ENCODE measurements at regions not wholly inside any gene's neighbourhood (a gene's known extent, or its start where the extent isn't known, plus 50 kb on each side); places are given as distances from the start of the nearest gene placed in this dataset.
"Not testable (repeated sequence)": the region's sequence is repeated elsewhere in the genome, so short reads cannot be mapped to it uniquely, and the experiment has no call there.

DNA sequence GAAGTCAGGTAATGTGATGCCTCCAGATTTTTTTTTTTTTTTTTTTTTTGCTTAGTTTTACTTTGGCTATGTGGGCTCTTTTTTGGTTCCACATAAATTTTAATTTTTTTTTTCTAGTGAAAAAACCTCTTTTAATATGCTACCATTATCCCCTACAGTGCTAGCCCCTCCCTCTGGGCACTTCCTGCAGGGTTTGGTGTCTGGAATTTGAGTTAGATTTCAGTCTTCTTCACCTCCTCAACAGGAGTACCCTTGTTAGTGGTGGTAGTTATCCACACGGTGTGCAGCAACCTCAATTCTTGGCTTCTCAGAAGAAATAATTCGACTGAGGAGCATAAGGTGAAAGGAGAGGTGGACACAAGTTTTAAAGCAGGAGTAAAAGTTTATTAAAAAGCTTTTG, 128.8 kb upstream of the SYNCRIP start:
- TF ChIP-seq, protein P1, sequence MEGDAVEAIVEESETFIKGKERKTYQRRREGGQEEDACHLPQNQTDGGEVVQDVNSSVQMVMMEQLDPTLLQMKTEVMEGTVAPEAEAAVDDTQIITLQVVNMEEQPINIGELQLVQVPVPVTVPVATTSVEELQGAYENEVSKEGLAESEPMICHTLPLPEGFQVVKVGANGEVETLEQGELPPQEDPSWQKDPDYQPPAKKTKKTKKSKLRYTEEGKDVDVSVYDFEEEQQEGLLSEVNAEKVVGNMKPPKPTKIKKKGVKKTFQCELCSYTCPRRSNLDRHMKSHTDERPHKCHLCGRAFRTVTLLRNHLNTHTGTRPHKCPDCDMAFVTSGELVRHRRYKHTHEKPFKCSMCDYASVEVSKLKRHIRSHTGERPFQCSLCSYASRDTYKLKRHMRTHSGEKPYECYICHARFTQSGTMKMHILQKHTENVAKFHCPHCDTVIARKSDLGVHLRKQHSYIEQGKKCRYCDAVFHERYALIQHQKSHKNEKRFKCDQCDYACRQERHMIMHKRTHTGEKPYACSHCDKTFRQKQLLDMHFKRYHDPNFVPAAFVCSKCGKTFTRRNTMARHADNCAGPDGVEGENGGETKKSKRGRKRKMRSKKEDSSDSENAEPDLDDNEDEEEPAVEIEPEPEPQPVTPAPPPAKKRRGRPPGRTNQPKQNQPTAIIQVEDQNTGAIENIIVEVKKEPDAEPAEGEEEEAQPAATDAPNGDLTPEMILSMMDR (IDR thresholded peaks at IDR 0.05): no peak
- Mint-ChIP-seq H3K36me3 (ENCODE audit: low read depth) (no peaks in the 10 kb centered on the region), H3K27me3 (ENCODE audit: low read depth, poor library complexity) (no peaks in the 10 kb centered on the region)

DNA sequence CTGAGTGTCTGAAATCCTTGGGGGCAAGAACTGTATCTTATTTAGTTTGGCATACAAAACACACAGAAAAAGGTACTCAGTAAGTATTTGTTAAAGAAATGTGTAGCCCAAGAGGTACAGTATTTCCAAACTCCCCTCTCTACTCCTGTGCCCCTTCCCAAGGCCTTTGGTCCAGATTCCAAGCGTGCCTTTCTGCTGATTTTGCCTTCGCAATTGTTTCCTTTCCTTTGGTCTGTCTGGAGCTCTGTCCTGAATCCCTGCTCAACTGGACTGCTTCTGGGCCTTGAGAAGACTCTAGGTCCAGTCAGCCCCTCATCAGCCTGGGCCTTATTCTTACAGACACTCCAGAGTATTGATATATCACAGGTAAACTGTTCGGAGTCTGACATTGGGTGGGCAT, 122.2 kb upstream of the SYNCRIP start:
- no peaks in the 10 kb centered on the region for H3K4me1 Mint-ChIP-seq
- no peak overlapping the region for H3K4me3 Mint-ChIP-seq
- peaks cover 15% of the 10 kb centered on the region for H3K9me3 Mint-ChIP-seq
- H3K36me3 Mint-ChIP-seq (ENCODE audit: low read depth): peaks cover 5% of the 10 kb centered on the region
- H3K27me3 Mint-ChIP-seq (ENCODE audit: low read depth, poor library complexity): no peaks in the 10 kb centered on the region
- TF ChIP-seq, protein P1 (IDR thresholded peaks at IDR 0.05): no peak
- DNase-seq: no peak
- H3K27ac Mint-ChIP-seq: no peak overlapping the region

More for the DNA sequence above, 128.8 kb upstream of the SYNCRIP start:
- Mint-ChIP-seq H3K4me1 (no peaks in the 10 kb centered on the region), H3K9me3 (peaks cover 4% of the 10 kb centered on the region), H3K27ac (no peak overlapping the region), H3K4me3 (no peak overlapping the region)
- DNase-seq: no peak

DNA sequence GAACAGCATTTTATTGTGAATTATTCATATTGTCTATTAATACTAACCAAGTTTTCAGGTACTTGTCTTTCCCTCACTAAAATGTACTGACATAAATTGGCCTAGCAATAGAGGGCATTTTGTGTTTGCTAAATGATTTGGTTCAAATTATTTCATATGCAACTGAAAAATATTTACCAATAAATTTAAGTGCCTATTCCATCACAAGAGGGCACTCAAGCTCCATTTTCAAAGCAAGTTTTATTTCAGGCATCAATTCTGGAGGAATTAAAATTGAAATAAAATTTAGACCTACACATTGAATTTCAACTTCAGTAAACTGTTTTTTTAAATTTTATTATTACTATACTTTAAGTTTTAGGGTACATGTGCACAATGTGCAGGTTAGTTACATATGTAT, 114.3 kb upstream of the SYNCRIP start:
- Mint-ChIP-seq H3K27me3 (ENCODE audit: low read depth, poor library complexity) (no peaks in the 10 kb centered on the region), H3K4me3 (no peak overlapping the region), H3K27ac (no peak overlapping the region), H3K36me3 (ENCODE audit: low read depth) (peaks cover 9% of the 10 kb centered on the region), H3K4me1 (no peaks in the 10 kb centered on the region), H3K9me3 (peaks cover 13% of the 10 kb centered on the region)
- TF ChIP-seq, protein P1 (IDR thresholded peaks at IDR 0.05): peak; percentile 14
- DNase-seq: no peak

DNA sequence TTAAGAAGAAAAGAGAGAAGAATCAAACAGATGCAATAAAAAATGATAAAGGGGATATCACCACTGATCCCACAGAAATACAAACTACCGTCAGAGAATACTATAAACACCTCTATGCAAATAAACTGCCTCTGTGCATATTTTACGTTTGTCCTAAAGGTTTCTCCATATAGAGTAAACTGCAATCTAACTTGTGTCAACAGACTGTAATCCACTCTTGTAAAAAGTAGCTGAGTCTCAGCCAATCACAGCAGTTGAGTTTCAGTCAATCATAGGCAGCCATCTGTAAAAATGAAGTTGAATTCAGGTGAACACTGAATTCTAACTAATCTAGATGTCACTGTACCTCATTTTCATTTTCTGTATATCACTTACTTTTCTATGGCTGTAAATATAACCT, 112.2 kb upstream of the SYNCRIP start:
- TF ChIP-seq, protein P1 (IDR thresholded peaks at IDR 0.05): no peak
- no peak overlapping the region for H3K4me3 Mint-ChIP-seq
- no peaks in the 10 kb centered on the region for H3K4me1 Mint-ChIP-seq
- H3K9me3 Mint-ChIP-seq: no peaks in the 10 kb centered on the region
- DNase-seq: no peak
- no peak overlapping the region for H3K27ac Mint-ChIP-seq
- H3K36me3 Mint-ChIP-seq (ENCODE audit: low read depth): peaks cover 10% of the 10 kb centered on the region
- no peaks in the 10 kb centered on the region for H3K27me3 Mint-ChIP-seq (ENCODE audit: low read depth, poor library complexity)

DNA sequence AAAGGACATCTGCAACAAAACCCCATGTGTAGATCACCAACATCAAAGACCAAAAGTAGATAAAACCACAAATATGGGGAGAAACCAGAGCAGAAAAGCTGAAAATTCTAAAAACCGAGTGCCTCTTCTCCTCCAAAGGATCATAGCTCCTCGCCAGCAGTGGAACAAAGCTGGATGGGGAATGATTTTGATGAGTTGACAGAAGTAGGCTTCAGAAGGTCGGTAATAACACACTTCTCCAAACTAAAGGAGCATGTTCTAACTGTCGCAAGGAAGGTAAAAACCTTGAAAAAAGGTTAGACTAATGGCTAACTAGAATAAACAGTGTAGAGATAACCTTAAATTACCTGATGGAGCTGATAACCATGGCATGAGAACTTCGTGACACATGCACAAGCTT, 109.9 kb upstream of the SYNCRIP start:
- Mint-ChIP-seq H3K9me3 (no peaks in the 10 kb centered on the region), H3K4me3 (no peak overlapping the region), H3K4me1 (no peaks in the 10 kb centered on the region), H3K36me3 (ENCODE audit: low read depth) (peaks cover 10% of the 10 kb centered on the region), H3K27me3 (ENCODE audit: low read depth, poor library complexity) (no peaks in the 10 kb centered on the region), H3K27ac (no peak overlapping the region)
- DNase-seq: no peak
- TF ChIP-seq, protein P1 (IDR thresholded peaks at IDR 0.05): no peak

DNA sequence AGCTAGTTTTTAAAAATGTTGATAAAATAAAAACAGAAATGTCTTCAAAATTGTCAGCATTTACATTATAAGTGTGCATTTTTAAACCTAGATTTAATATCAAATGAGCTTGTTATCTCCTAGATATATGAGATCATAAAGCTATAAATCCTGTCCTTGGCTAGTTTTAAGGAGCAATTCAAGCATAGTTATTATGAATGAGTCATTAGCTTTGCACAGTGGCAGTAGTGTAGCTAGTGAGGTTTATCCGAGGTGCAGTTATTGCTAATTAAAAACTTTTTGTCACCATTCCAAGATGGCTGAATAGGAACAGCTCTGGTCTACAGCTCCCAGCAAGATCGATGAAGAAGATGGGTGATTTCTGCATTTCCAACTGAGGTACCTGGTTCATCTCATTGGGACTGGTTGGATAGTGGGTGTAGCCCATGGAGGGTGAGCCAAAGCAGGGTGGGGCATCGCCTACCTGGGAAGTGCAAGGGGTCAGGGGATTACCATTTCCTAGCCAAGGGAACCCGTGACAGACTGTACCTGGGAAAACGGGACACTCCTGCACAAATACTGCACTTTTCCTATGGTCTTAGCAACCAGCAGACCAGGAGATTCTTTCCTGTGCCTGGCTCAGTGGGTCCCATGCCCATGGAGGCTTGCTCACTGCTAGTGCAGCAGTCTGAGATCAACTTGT, 108.8 kb upstream of the SYNCRIP start:
- TF ChIP-seq, protein P1 (IDR thresholded peaks at IDR 0.05): no peak
- Mint-ChIP-seq H3K27me3 (ENCODE audit: low read depth, poor library complexity) (no peaks in the 10 kb centered on the region), H3K36me3 (ENCODE audit: low read depth) (peaks cover 10% of the 10 kb centered on the region), H3K9me3 (no peaks in the 10 kb centered on the region), H3K4me3 (no peak overlapping the region), H3K4me1 (no peaks in the 10 kb centered on the region), H3K27ac (no peak overlapping the region)
- no peak for DNase-seq

DNA sequence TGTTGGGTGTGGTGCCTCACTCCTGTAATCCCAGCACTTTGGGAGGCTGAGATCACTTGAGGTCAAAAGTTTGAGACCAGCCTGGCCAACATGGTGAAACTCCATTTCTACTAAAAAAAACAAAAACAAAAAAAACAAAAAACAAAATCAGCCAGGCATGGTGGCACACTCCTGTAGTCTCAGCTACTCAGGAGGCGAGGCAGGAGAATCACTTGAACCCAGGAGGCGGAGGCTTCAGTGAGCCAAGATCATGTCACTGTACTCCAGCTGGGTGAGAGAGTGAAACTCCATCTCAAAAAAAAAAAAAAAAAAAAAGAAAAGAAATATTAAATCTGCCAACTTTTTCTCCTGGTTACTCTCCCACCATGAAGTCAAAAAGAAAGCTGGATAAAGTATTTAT, 107.5 kb upstream of the SYNCRIP start:
- not testable (repeated sequence) for H3K9me3 Mint-ChIP-seq, H3K4me1 Mint-ChIP-seq

More for the DNA sequence above, 107.5 kb upstream of the SYNCRIP start:
- H3K27me3 Mint-ChIP-seq (ENCODE audit: low read depth, poor library complexity); H3K4me3 Mint-ChIP-seq; H3K27ac Mint-ChIP-seq; H3K36me3 Mint-ChIP-seq (ENCODE audit: low read depth); DNase-seq: not testable (repeated sequence)
